ENCODE measurements at regions not wholly inside any gene's neighbourhood (a gene's known extent, or its start where the extent isn't known, plus 50 kb on each side); places are given as distances from the start of the nearest gene placed in this dataset.

GRCh38 chr16:65541646-65542045 is 419.8 kb upstream of the CDH11 start:
- Histone ChIP-seq H3K27me3 (ENCODE audit: insufficient read depth, poor library complexity, severe bottlenecking) (no peaks in the 10 kb centered on the region), H3K27ac (replicated peaks) (no peak overlapping the region), H3K4me3 (replicated peaks; ENCODE audit: insufficient read depth, low read length) (no peak overlapping the region)
- DNase-seq (ENCODE audit: low read depth in 1 of 2, low spot score in 1 of 2), result no peak
- TF ChIP-seq GABPA (IDR thresholded peaks at IDR 0.05; ENCODE audit: low read depth) (no peak), SPI1 (IDR thresholded peaks at IDR 0.05; ENCODE audit: borderline replicate concordance, low read depth) (no peak), CTCF (IDR thresholded peaks at IDR 0.05; ENCODE audit: insufficient read depth, low read length) (no peak), REST (IDR thresholded peaks at IDR 0.05; ENCODE audit: insufficient replicate concordance, low read depth) (no peak), POLR2AphosphoS5 (IDR thresholded peaks at IDR 0.05; ENCODE audit: low read depth) (no peak)

GRCh38 chr16:65540901-65541300 is 419.0 kb upstream of the CDH11 start:
- TF ChIP-seq GABPA (IDR thresholded peaks at IDR 0.05; ENCODE audit: low read depth) (no peak), CTCF (IDR thresholded peaks at IDR 0.05; ENCODE audit: insufficient read depth, low read length) (no peak), SPI1 (IDR thresholded peaks at IDR 0.05; ENCODE audit: borderline replicate concordance, low read depth) (no peak), REST (IDR thresholded peaks at IDR 0.05; ENCODE audit: insufficient replicate concordance, low read depth) (no peak), POLR2AphosphoS5 (IDR thresholded peaks at IDR 0.05; ENCODE audit: low read depth) (no peak)
- Histone ChIP-seq H3K27ac (replicated peaks) (no peak overlapping the region), H3K4me3 (replicated peaks; ENCODE audit: insufficient read depth, low read length) (no peak overlapping the region), H3K27me3 (ENCODE audit: insufficient read depth, poor library complexity, severe bottlenecking) (no peaks in the 10 kb centered on the region)
- DNase-seq (ENCODE audit: low read depth in 1 of 2, low spot score in 1 of 2), result no peak

GRCh38 chr16:65538976-65539375 is 417.1 kb upstream of the CDH11 start:
- TF ChIP-seq CTCF (IDR thresholded peaks at IDR 0.05; ENCODE audit: insufficient read depth, low read length) (no peak), POLR2AphosphoS5 (IDR thresholded peaks at IDR 0.05; ENCODE audit: low read depth) (no peak), REST (IDR thresholded peaks at IDR 0.05; ENCODE audit: insufficient replicate concordance, low read depth) (no peak), GABPA (IDR thresholded peaks at IDR 0.05; ENCODE audit: low read depth) (no peak), SPI1 (IDR thresholded peaks at IDR 0.05; ENCODE audit: borderline replicate concordance, low read depth) (no peak)
- H3K4me3 ChIP-seq (replicated peaks; ENCODE audit: insufficient read depth, low read length), result no peak overlapping the region
- no peaks in the 10 kb centered on the region for H3K27me3 ChIP-seq (ENCODE audit: insufficient read depth, poor library complexity, severe bottlenecking)
- no peak overlapping the region for H3K27ac ChIP-seq (replicated peaks)
- no peak for DNase-seq (ENCODE audit: low read depth in 1 of 2, low spot score in 1 of 2)
